Heart right ventricle (tissue), 16 donors: ENCODE measurements at regions not wholly inside any gene's neighbourhood (a gene's known extent, or its start where the extent isn't known, plus 50 kb on each side); places are given as distances from the start of the nearest gene placed in this dataset.
"Not testable (repeated sequence)": the region's sequence is repeated elsewhere in the genome, so short reads cannot be mapped to it uniquely, and the experiment has no call there.

Experiments used
- ATAC-seq, 8 donors: fragments of 200-7000 bp; cut with Tn5 transposase; one replicate each; pipeline ENCODE4 v1.9.1; 2020; ENCODE audit warnings: mild to moderate bottlenecking in 8 of 8, moderate library complexity in 8 of 8, moderate number of reproducible peaks in 1 of 8
- DNase-seq, 2 donors: peaks; one replicate each; pipeline ENCODE4 v3.0.0-alpha.2; 2020
- H3K27ac ChIP-seq, 10 donors: fragments of 200-600 bp; sonication (generic) in 2 of 10; one replicate each; pipeline versions ENCODE4 v1.5.0 to v1.8.0; 2020 to 2022; ENCODE audit warnings: mild to moderate bottlenecking in 3 of 10
- H3K27me3 ChIP-seq, 7 donors: fragments of 200-600 bp; one replicate each; pipeline ENCODE4 v1.8.0; 2021 to 2022; ENCODE audit warnings: mild to moderate bottlenecking in 2 of 7
- H3K36me3 ChIP-seq, 9 donors: fragments of 200-600 bp; sonication (generic) in 1 of 9; one replicate each; pipeline versions ENCODE4 v1.5.0 to v1.8.0; 2020 to 2022; ENCODE audit warnings: mild to moderate bottlenecking in 2 of 9
- H3K4me1 ChIP-seq, 9 donors: fragments of 200-600 bp; sonication (generic) in 1 of 9; one replicate each; pipeline versions ENCODE4 v1.5.0 to v1.8.0; 2020 to 2022; ENCODE audit warnings: mild to moderate bottlenecking in 4 of 9
- H3K4me3 ChIP-seq, 10 donors: fragments of 200-600 bp; sonication (generic) in 2 of 10; one replicate each; pipeline versions ENCODE4 v1.5.0 to v1.8.0; 2020 to 2022; ENCODE audit warnings: mild to moderate bottlenecking in 7 of 10, moderate library complexity in 2 of 10
- H3K9me3 ChIP-seq, 11 donors: fragments of 200-600 bp in 10 of 11; sonication (generic) in 2 of 11; one replicate each; pipeline versions ENCODE4 v1.5.0 to v1.8.0; 2013 to 2022; ENCODE audit warnings: mild to moderate bottlenecking in 2 of 11, control low read depth in 1 of 11, moderate library complexity in 1 of 11
- CTCF ChIP-seq, 9 donors: fragments of 200-600 bp; sonication (generic) in 2 of 9; IDR thresholded peaks; one replicate each; pipeline versions ENCODE4 v1.5.0 to v1.8.0; 2021 to 2022; ENCODE audit warnings: antibody characterized with exemption in 9 of 9, mild to moderate bottlenecking in 5 of 9, moderate library complexity in 1 of 9
- WGBS, 2 donors: extraction: QIAGEN DNeasy Blood & Tissue Kit; methylation state at CpG; one replicate each; pipeline ENCODE4 v1.1.7; 2013; ENCODE audit warnings: inconsistent platforms in 1 of 2; 5-methylcytosine and 5-hydroxymethylcytosine counted together
- intact Hi-C, 10 donors: fragments of 100-400 bp; cut with DNase I; formaldehyde crosslinking; loops; one replicate each; pipeline versions ENCODE4 v1.11.1 to v1.14.2; 2022
- donor health status: Arrhythmogenic right ventricular cardiomyopathy.
- donor health status: ischemic (EF 13 %, LVEDD 7.1; RV severe dilation, severe dysfunction).
- donor health status: healthy with polysubstance abuse.
- donor health status: DM: no; HTN: yes; CAD: no.
- donor health status: DM: no; HTN: no; CAD: no.
- donor health status: ischemic (EF 25% LVEDD 6.9; RV normal size, moderate dysfunction).
- donor health status: ischemic (EF 25% LVEDD 5.7; RV mildly dilated, moderate dysfunction).
- donor health status: healthy.
- donor health status: DM: yes; HTN: yes; CAD: no.
- donor health status: Ischemic cardiomyopathy.
- donor health status: ischemic (EF 35%, LVEDD 5.7; RV mildly dilated, moderate dysfunction).
- donor health status: nonischemic (EF 11% LVEDD 7.7; RV severe dilation, severe dysfunction).
- donor health status: DM: yes; HTN: yes; CAD: no.
- donor health status: PGD.
- donor health status: ischemic (EF 29% LVEDD 5.4; RV normal size, mild dysfunction).
- donor health status: nonischemic (EF 23%, LVEDD 6.1; RV moderate dilation, normal function).

GRCh38 chr3:63719796-63720445 is 67.4 kb downstream of the SNTN start:
- Histone ChIP-seq H3K4me3 (no peak overlapping the region), H3K27me3 (peaks cover 0 to 9% (median 0%) of the 10 kb centered on the region in 7 donors), H3K27ac (no peak overlapping the region), H3K9me3 (peaks cover 0 to 18% (median 7%) of the 10 kb centered on the region in 11 donors), H3K36me3 (no peaks in the 10 kb centered on the region), H3K4me1 (no peaks in the 10 kb centered on the region)
- intact Hi-C loops: no loop called here
- no peak for TF ChIP-seq CTCF (IDR thresholded peaks at IDR 0.05)
- no peak for ATAC-seq
- 76% methylated on average over 5 of the region's 5 CpGs for WGBS, 2 donors
- no peak for DNase-seq

GRCh38 chr3:63720951-63721350 is 68.5 kb downstream of the SNTN start:
- 74 to 76% methylated on average over 1 of the region's 1 CpG for WGBS, 2 donors
- not testable (repeated sequence) for ATAC-seq

GRCh38 chr3:63724987-63725386 is 72.5 kb downstream of the SNTN start:
- 32 to 42% methylated on average over 3 of the region's 3 CpGs for WGBS, 2 donors
- no peaks in the 10 kb centered on the region for H3K4me1 ChIP-seq
- ATAC-seq: no peak
- no peak for DNase-seq
- no peak overlapping the region for H3K27ac ChIP-seq
- no peak for TF ChIP-seq CTCF (IDR thresholded peaks at IDR 0.05)
- peaks cover 0 to 18% (median 7%) of the 10 kb centered on the region in 11 donors for H3K9me3 ChIP-seq
- no peaks in the 10 kb centered on the region for H3K36me3 ChIP-seq
- intact Hi-C loops: no loop called here
- no peak overlapping the region for H3K4me3 ChIP-seq
- peaks cover 0 to 9% (median 0%) of the 10 kb centered on the region in 7 donors for H3K27me3 ChIP-seq

More at GRCh38 chr3:63720951-63721350, 68.5 kb downstream of the SNTN start:
- DNase-seq, H3K27ac ChIP-seq, H3K4me3 ChIP-seq, H3K4me1 ChIP-seq, H3K36me3 ChIP-seq, intact Hi-C loops, H3K27me3 ChIP-seq: not testable (repeated sequence)
- H3K9me3 ChIP-seq: peaks cover 0 to 18% (median 7%) of the 10 kb centered on the region in 11 donors

- Histone ChIP-seq H3K27me3 (peaks cover 0 to 12% (median 0%) of the 10 kb centered on the region in 7 donors), H3K4me1 (no peaks in the 10 kb centered on the region), H3K9me3 (peaks cover 0 to 21% (median 3%) of the 10 kb centered on the region in 11 donors), H3K4me3 (no peak overlapping the region), H3K27ac (no peak overlapping the region), H3K36me3 (no peaks in the 10 kb centered on the region)
- intact Hi-C loops: no loop called here
- no peak for TF ChIP-seq CTCF (IDR thresholded peaks at IDR 0.05)
- WGBS, 2 donors: 92 to 93% methylated on average over 4 of the region's 4 CpGs
- DNase-seq (no peak), ATAC-seq (no peak)
Observed at GRCh38 chr3:63726656-63727055, 74.2 kb downstream of the SNTN start.

- H3K9me3 ChIP-seq: peaks cover 0 to 15% (median 0%) of the 10 kb centered on the region in 11 donors
- H3K27me3 ChIP-seq: peaks cover 0 to 12% (median 0%) of the 10 kb centered on the region in 7 donors
- H3K36me3 ChIP-seq: no peaks in the 10 kb centered on the region
- intact Hi-C loops: no loop called here
- no peak overlapping the region for H3K4me3 ChIP-seq
- no peak overlapping the region for H3K27ac ChIP-seq
- no peak for TF ChIP-seq CTCF (IDR thresholded peaks at IDR 0.05)
- no peak for ATAC-seq
- no peaks in the 10 kb centered on the region for H3K4me1 ChIP-seq
- DNase-seq: no peak
Observed at GRCh38 chr3:63727233-63727632, 74.8 kb downstream of the SNTN start.
